ENCODE measurements at regions not wholly inside any gene's neighbourhood (a gene's known extent, or its start where the extent isn't known, plus 50 kb on each side); places are given as distances from the start of the nearest gene placed in this dataset.

DNA sequence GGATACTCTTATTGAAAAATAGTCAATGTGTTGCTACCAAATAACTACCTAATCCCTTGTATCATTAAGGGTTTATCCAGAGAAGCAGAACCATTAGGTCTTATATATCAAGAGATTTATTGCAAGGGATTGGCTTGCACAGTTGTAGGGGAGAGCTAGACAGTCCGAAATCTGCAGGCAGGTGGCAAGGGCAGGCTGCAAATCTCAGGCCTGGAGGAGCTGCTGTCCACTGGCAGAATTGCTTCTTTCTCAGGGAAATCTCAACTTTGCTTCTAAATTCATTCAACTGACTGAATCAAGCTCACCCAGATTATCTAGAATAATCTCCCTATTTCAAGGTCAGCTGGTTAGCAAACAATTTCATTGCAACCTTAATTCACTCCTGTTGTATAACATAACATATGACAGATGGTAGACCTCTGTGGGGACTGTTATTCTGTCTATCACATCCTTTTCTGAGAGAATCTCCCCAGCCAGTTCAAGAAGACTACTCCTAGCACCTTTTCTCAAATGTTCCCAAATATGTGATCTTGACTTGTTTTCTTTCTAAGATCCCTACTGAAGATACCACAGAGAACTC lies 194.2 kb downstream of the NHLRC3 start:
- H3K36me3 Mint-ChIP-seq (ENCODE audit: low read depth, unreplicated experiment): no peaks in the 10 kb centered on the region
- TF ChIP-seq CTCF (IDR thresholded peaks at IDR 0.05; ENCODE audit: unreplicated experiment): no peak

GRCh38 chr13:39232999-39233398 lies 194.7 kb downstream of the NHLRC3 start:
- no peak for TF ChIP-seq CTCF (IDR thresholded peaks at IDR 0.05; ENCODE audit: unreplicated experiment)
- no peak overlapping the region for H3K27ac Mint-ChIP-seq (ENCODE audit: unreplicated experiment)

More for the DNA sequence above, 194.2 kb downstream of the NHLRC3 start:
- no peaks in the 10 kb centered on the region for H3K9me3 Mint-ChIP-seq (ENCODE audit: unreplicated experiment)
- no peaks in the 10 kb centered on the region for H3K4me1 Mint-ChIP-seq (ENCODE audit: unreplicated experiment)
- H3K27me3 Mint-ChIP-seq (ENCODE audit: unreplicated experiment): peaks cover 1% of the 10 kb centered on the region
- DNase-seq (ENCODE audit: low spot score): no peak
- H3K27ac Mint-ChIP-seq (ENCODE audit: unreplicated experiment): no peak overlapping the region
- no peak overlapping the region for H3K4me3 Mint-ChIP-seq (ENCODE audit: unreplicated experiment)

DNA sequence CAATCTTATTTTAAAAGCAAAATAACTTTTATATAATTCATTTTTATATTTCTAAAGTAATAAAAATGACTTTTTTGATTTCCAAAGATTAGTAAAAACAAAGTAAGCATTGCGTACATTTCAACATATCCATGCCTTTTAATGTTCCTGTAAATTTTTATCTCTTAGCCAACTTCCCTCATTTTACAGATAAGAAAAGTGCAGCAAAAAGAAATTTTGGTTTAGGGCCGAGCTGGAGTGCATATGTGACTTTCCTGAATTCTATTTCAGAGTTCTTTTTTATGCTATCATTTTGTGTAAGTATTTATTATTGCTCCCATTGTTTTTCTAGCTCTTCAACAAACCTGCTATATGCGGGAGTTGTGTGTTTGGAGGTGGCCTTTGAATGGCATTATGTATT lies 195.3 kb downstream of the NHLRC3 start:
- H3K9me3 Mint-ChIP-seq (ENCODE audit: unreplicated experiment): no peaks in the 10 kb centered on the region
- TF ChIP-seq CTCF (IDR thresholded peaks at IDR 0.05; ENCODE audit: unreplicated experiment): no peak
- peaks cover 1% of the 10 kb centered on the region for H3K27me3 Mint-ChIP-seq (ENCODE audit: unreplicated experiment)
- no peak overlapping the region for H3K4me3 Mint-ChIP-seq (ENCODE audit: unreplicated experiment)
- no peaks in the 10 kb centered on the region for H3K4me1 Mint-ChIP-seq (ENCODE audit: unreplicated experiment)
- H3K36me3 Mint-ChIP-seq (ENCODE audit: low read depth, unreplicated experiment): no peaks in the 10 kb centered on the region
- no peak for DNase-seq (ENCODE audit: low spot score)
- H3K27ac Mint-ChIP-seq (ENCODE audit: unreplicated experiment): no peak overlapping the region

More at GRCh38 chr13:39232999-39233398, 194.7 kb downstream of the NHLRC3 start:
- no peak for DNase-seq (ENCODE audit: low spot score)
- Mint-ChIP-seq H3K4me3 (ENCODE audit: unreplicated experiment) (no peak overlapping the region), H3K36me3 (ENCODE audit: low read depth, unreplicated experiment) (no peaks in the 10 kb centered on the region), H3K9me3 (ENCODE audit: unreplicated experiment) (no peaks in the 10 kb centered on the region), H3K4me1 (ENCODE audit: unreplicated experiment) (no peaks in the 10 kb centered on the region), H3K27me3 (ENCODE audit: unreplicated experiment) (peaks cover 1% of the 10 kb centered on the region)

GRCh38 chr13:39244561-39245230 lies 206.4 kb downstream of the NHLRC3 start:
- H3K27ac Mint-ChIP-seq (ENCODE audit: unreplicated experiment): no peak overlapping the region
- DNase-seq (ENCODE audit: low spot score): no peak
- H3K36me3 Mint-ChIP-seq (ENCODE audit: low read depth, unreplicated experiment): no peaks in the 10 kb centered on the region
- no peak for TF ChIP-seq CTCF (IDR thresholded peaks at IDR 0.05; ENCODE audit: unreplicated experiment)
- no peaks in the 10 kb centered on the region for H3K27me3 Mint-ChIP-seq (ENCODE audit: unreplicated experiment)
- H3K4me1 Mint-ChIP-seq (ENCODE audit: unreplicated experiment): peaks cover 2% of the 10 kb centered on the region
- H3K9me3 Mint-ChIP-seq (ENCODE audit: unreplicated experiment): no peaks in the 10 kb centered on the region
- H3K4me3 Mint-ChIP-seq (ENCODE audit: unreplicated experiment): no peak overlapping the region

DNA sequence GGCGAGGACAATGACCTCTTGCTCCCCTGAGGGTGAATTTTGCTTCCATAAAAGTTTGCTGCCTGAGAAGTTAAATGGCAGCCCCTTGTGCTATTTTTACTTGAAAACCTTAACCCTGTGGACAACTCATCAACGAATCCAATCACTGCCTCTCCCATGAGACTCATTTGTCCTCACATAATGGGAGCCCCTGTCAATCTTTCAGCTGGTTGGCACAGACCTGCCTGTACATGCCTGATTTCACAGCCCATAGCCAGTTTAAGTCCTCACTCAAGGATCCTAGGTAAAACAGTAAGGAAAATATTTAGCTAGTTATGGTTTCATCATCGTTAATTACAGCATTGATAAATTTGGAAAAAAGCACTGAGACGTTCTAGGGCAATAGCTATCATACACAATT lies 207.4 kb downstream of the NHLRC3 start:
- no peak for DNase-seq (ENCODE audit: low spot score)
- Mint-ChIP-seq H3K36me3 (ENCODE audit: low read depth, unreplicated experiment) (no peaks in the 10 kb centered on the region), H3K27me3 (ENCODE audit: unreplicated experiment) (no peaks in the 10 kb centered on the region), H3K9me3 (ENCODE audit: unreplicated experiment) (no peaks in the 10 kb centered on the region), H3K4me1 (ENCODE audit: unreplicated experiment) (peaks cover 2% of the 10 kb centered on the region), H3K27ac (ENCODE audit: unreplicated experiment) (no peak overlapping the region), H3K4me3 (ENCODE audit: unreplicated experiment) (no peak overlapping the region)
- no peak for TF ChIP-seq CTCF (IDR thresholded peaks at IDR 0.05; ENCODE audit: unreplicated experiment)

All from endothelial cell (in vitro differentiated cells).